Left ventricle myocardium inferior (tissue), 1 donor: ENCODE measurements at regions not wholly inside any gene's neighbourhood (a gene's known extent, or its start where the extent isn't known, plus 50 kb on each side); places are given as distances from the start of the nearest gene placed in this dataset.

Experiments
- DNase-seq: peaks from one replicate; pipeline ENCODE4 v3.0.0-alpha.2; 2020
- H3K27ac ChIP-seq: fragments of 200-600 bp; replicated peaks from 2 replicates; pipeline ENCODE4 v1.8.0; 2021
- H3K27me3 ChIP-seq: fragments of 200-600 bp; 2 replicates; pipeline ENCODE4 v1.8.0; 2021; ENCODE audit warnings: low read depth
- H3K36me3 ChIP-seq: fragments of 200-600 bp; 2 replicates; pipeline ENCODE4 v1.8.0; 2021
- H3K4me1 ChIP-seq: fragments of 200-600 bp; 2 replicates; pipeline ENCODE4 v1.8.0; 2021
- H3K4me3 ChIP-seq: fragments of 200-600 bp; 2 replicates; pipeline ENCODE4 v1.8.0; 2021; ENCODE audit warnings: mild to moderate bottlenecking, moderate library complexity
- H3K9me3 ChIP-seq: fragments of 200-600 bp; replicated peaks from 2 replicates; pipeline ENCODE4 v1.8.0; 2021
- CTCF ChIP-seq: fragments of 200-600 bp; IDR thresholded peaks from 2 replicates; pipeline ENCODE4 v1.8.0; 2021; ENCODE audit warnings: antibody characterized with exemption, mild to moderate bottlenecking, borderline replicate concordance
- intact Hi-C: fragments of 100-400 bp; cut with micrococcal nuclease; formaldehyde crosslinking; loops from one replicate; pipeline ENCODE4 v1.11.0; 2022
- donor health status: DM: no; HTN: yes; CAD: no; lungs with severe emphysema.

- no peak for DNase-seq
- Histone ChIP-seq H3K9me3 (no peaks in the 10 kb centered on the region), H3K27ac (no peak overlapping the region), H3K27me3 (no peaks in the 10 kb centered on the region), H3K4me3 (no peak overlapping the region), H3K4me1 (no peaks in the 10 kb centered on the region), H3K36me3 (no peaks in the 10 kb centered on the region)
- no peak for TF ChIP-seq CTCF
- intact Hi-C loops = no loop called here
Observed at GRCh38 chr4:180153587-180153986, 2089.6 kb upstream of the TENM3 start.

GRCh38 chr4:180156684-180157083 lies 2086.5 kb upstream of the TENM3 start:
- Histone ChIP-seq H3K36me3 (no peaks in the 10 kb centered on the region), H3K4me3 (no peak overlapping the region), H3K9me3 (no peaks in the 10 kb centered on the region), H3K27ac (no peak overlapping the region), H3K27me3 (no peaks in the 10 kb centered on the region), H3K4me1 (no peaks in the 10 kb centered on the region)
- intact Hi-C loops = no loop called here
- no peak for DNase-seq
- TF ChIP-seq CTCF = no peak

- no peak for TF ChIP-seq CTCF
- H3K4me3 ChIP-seq = no peak overlapping the region
- no peaks in the 10 kb centered on the region for H3K36me3 ChIP-seq
- no peak for DNase-seq
- no peaks in the 10 kb centered on the region for H3K9me3 ChIP-seq
- H3K4me1 ChIP-seq = no peaks in the 10 kb centered on the region
- H3K27me3 ChIP-seq = no peaks in the 10 kb centered on the region
- no peak overlapping the region for H3K27ac ChIP-seq
- intact Hi-C loops = no loop called here
Observed at GRCh38 chr4:180160195-180160983, 2082.8 kb upstream of the TENM3 start.

- no peak for DNase-seq
- no peak for TF ChIP-seq CTCF
- H3K27me3 ChIP-seq = no peaks in the 10 kb centered on the region
- H3K27ac ChIP-seq = no peak overlapping the region
- H3K4me1 ChIP-seq = no peaks in the 10 kb centered on the region
- intact Hi-C loops = no loop called here
- no peak overlapping the region for H3K4me3 ChIP-seq
- H3K9me3 ChIP-seq = no peaks in the 10 kb centered on the region
- H3K36me3 ChIP-seq = no peaks in the 10 kb centered on the region
Observed at GRCh38 chr4:180164799-180165198, 2078.4 kb upstream of the TENM3 start.

GRCh38 chr4:180169394-180169793 lies 2073.8 kb upstream of the TENM3 start:
- intact Hi-C loops = no loop called here
- H3K27me3 ChIP-seq = no peaks in the 10 kb centered on the region
- no peak for DNase-seq
- TF ChIP-seq CTCF = no peak
- no peaks in the 10 kb centered on the region for H3K9me3 ChIP-seq
- H3K27ac ChIP-seq = no peak overlapping the region
- H3K4me1 ChIP-seq = no peaks in the 10 kb centered on the region
- no peak overlapping the region for H3K4me3 ChIP-seq
- no peaks in the 10 kb centered on the region for H3K36me3 ChIP-seq
